ENCODE measurements at regions not wholly inside any gene's neighbourhood (a gene's known extent, or its start where the extent isn't known, plus 50 kb on each side); places are given as distances from the start of the nearest gene placed in this dataset.

DNA sequence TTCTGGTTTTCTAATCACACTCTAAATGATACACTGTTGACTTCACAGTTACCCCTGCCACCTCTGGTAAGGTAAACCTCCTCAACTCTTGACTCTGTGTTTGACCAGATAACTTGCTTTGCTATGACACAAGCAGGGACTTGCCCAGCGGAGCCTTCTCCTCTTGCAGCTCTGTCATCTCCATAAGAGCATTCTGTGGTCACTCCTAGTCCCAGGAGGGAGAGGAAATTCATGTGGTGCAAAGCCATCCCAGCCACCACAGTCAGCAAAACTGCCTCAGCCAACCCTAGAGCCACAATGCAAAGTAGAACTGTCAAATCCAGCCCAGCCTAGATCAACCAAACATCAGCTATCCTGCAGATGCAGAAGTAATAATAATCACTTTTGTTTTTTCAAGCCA lies 144.7 kb upstream of the GADL1 start:
- peaks cover 6 to 26% of the 10 kb centered on the region in 2 experiments; a peak in 3 of 4 replicates for H3K4me1 ChIP-seq (ENCODE audit: control insufficient read depth in 1 of 2, insufficient read depth in 2 of 2, low read length in 2 of 2)
- ChIA-PET RAD21 (ENCODE audit: low non-redundant PET in 1 of 2, low total read pairs in 2 of 2, uncharacterized antibody in 2 of 2, unreplicated experiment in 2 of 2) (no interaction called here), POLR2A (no interaction called here), CTCF (no interaction called here)
- H2AFZ ChIP-seq (ENCODE audit: low read depth, low read length, poor library complexity, severe bottlenecking) = no peak overlapping the region
- no peak overlapping the region for H3K9ac ChIP-seq (ENCODE audit: low read length)
- no peaks in the 10 kb centered on the region for H3K79me2 ChIP-seq (ENCODE audit: insufficient read depth, low read length)
- H3K9me2 ChIP-seq (ENCODE audit: insufficient read depth) = no peaks in the 10 kb centered on the region
- no peak overlapping the region for H3K27ac ChIP-seq (ENCODE audit: low read depth, low read length)
- no peaks in the 10 kb centered on the region for H3K36me3 ChIP-seq (ENCODE audit: control insufficient read depth in 1 of 2, insufficient read depth in 2 of 2, low read length in 2 of 2)
- no peaks in the 10 kb centered on the region for H4K20me1 ChIP-seq (ENCODE audit: insufficient read depth)
- no peak overlapping the region for H3K4me2 ChIP-seq (ENCODE audit: low read length)
- intact Hi-C loops (cut with micrococcal nuclease) = no loop called here
- no peak overlapping the region for H3K4me3 ChIP-seq (replicated peaks in 1 of 2; ENCODE audit: low read depth in 1 of 2, low read length in 2 of 2)
- BruUV-seq (replicated peaks) = no TSS peak
- no peaks in the 10 kb centered on the region for H3K27me3 ChIP-seq (ENCODE audit: insufficient read depth, low read length)
- H3K9me3 ChIP-seq (ENCODE audit: control insufficient read depth in 1 of 2, insufficient read depth in 1 of 2, low read depth in 1 of 2, low read length in 2 of 2) = no peaks in the 10 kb centered on the region; a peak in 1 of 4 replicates
- TF ChIP-seq SRF (IDR thresholded peaks at IDR 0.05; ENCODE audit: low read depth) (no peak), YY1 (IDR thresholded peaks at IDR 0.05; ENCODE audit: extremely low read depth, insufficient replicate concordance, low read depth, low read length) (no peak), ZNF274 (IDR thresholded peaks at IDR 0.05; ENCODE audit: low read depth, low read length) (no peak), TCF7L2 (IDR thresholded peaks at IDR 0.05; ENCODE audit: borderline replicate concordance, extremely low read depth, insufficient read depth, insufficient read length) (no peak), POLR2A (IDR thresholded peaks at IDR 0.05; ENCODE audit: borderline replicate concordance, extremely low read depth, insufficient read depth, insufficient read length) (no peak), SP1 (IDR thresholded peaks at IDR 0.05; ENCODE audit: low read depth) (no peak), EZH2 (IDR thresholded peaks at IDR 0.05) (no peak), EZH2phosphoT487 (IDR thresholded peaks at IDR 0.05; ENCODE audit: borderline replicate concordance) (no peak), CBX3 (IDR thresholded peaks at IDR 0.05; ENCODE audit: low read depth) (no peak), JUND (IDR thresholded peaks at IDR 0.05) (no peak)
- TF ChIP-seq, protein P1, sequence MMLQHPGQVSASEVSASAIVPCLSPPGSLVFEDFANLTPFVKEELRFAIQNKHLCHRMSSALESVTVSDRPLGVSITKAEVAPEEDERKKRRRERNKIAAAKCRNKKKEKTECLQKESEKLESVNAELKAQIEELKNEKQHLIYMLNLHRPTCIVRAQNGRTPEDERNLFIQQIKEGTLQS (IDR thresholded peaks at IDR 0.05) = no peak
- TF ChIP-seq, protein P2, sequence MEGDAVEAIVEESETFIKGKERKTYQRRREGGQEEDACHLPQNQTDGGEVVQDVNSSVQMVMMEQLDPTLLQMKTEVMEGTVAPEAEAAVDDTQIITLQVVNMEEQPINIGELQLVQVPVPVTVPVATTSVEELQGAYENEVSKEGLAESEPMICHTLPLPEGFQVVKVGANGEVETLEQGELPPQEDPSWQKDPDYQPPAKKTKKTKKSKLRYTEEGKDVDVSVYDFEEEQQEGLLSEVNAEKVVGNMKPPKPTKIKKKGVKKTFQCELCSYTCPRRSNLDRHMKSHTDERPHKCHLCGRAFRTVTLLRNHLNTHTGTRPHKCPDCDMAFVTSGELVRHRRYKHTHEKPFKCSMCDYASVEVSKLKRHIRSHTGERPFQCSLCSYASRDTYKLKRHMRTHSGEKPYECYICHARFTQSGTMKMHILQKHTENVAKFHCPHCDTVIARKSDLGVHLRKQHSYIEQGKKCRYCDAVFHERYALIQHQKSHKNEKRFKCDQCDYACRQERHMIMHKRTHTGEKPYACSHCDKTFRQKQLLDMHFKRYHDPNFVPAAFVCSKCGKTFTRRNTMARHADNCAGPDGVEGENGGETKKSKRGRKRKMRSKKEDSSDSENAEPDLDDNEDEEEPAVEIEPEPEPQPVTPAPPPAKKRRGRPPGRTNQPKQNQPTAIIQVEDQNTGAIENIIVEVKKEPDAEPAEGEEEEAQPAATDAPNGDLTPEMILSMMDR (IDR thresholded peaks at IDR 0.05 in 2 of 3, conservative IDR thresholded peaks at IDR 0.05 in 1 of 3; ENCODE audit: borderline replicate concordance in 1 of 3, insufficient read depth in 1 of 3, low read depth in 2 of 3, low read length in 2 of 3) = no peak
- TF ChIP-seq, protein P3, sequence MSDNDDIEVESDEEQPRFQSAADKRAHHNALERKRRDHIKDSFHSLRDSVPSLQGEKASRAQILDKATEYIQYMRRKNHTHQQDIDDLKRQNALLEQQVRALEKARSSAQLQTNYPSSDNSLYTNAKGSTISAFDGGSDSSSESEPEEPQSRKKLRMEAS (IDR thresholded peaks at IDR 0.05) = no peak
- TF ChIP-seq, protein P4, sequence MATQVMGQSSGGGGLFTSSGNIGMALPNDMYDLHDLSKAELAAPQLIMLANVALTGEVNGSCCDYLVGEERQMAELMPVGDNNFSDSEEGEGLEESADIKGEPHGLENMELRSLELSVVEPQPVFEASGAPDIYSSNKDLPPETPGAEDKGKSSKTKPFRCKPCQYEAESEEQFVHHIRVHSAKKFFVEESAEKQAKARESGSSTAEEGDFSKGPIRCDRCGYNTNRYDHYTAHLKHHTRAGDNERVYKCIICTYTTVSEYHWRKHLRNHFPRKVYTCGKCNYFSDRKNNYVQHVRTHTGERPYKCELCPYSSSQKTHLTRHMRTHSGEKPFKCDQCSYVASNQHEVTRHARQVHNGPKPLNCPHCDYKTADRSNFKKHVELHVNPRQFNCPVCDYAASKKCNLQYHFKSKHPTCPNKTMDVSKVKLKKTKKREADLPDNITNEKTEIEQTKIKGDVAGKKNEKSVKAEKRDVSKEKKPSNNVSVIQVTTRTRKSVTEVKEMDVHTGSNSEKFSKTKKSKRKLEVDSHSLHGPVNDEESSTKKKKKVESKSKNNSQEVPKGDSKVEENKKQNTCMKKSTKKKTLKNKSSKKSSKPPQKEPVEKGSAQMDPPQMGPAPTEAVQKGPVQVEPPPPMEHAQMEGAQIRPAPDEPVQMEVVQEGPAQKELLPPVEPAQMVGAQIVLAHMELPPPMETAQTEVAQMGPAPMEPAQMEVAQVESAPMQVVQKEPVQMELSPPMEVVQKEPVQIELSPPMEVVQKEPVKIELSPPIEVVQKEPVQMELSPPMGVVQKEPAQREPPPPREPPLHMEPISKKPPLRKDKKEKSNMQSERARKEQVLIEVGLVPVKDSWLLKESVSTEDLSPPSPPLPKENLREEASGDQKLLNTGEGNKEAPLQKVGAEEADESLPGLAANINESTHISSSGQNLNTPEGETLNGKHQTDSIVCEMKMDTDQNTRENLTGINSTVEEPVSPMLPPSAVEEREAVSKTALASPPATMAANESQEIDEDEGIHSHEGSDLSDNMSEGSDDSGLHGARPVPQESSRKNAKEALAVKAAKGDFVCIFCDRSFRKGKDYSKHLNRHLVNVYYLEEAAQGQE (IDR thresholded peaks at IDR 0.05; ENCODE audit: low read depth) = no peak
- no peak for ATAC-seq
- no peak for DNase-seq (ENCODE audit: low read depth, low spot score)

Data from HCT116 (cell line).